ENCODE measurements at regions not wholly inside any gene's neighbourhood (a gene's known extent, or its start where the extent isn't known, plus 50 kb on each side); places are given as distances from the start of the nearest gene placed in this dataset.

GRCh38 chr17:53176629-53177028 is 646.1 kb upstream of the KIF2B start:
- H2AFZ ChIP-seq (ENCODE audit: low read depth, low read length) = no peak overlapping the region
- TF ChIP-seq CTCF (IDR thresholded peaks at IDR 0.05; ENCODE audit: insufficient read depth, low read depth, low read length) (no peak), EZH2 (IDR thresholded peaks at IDR 0.05; ENCODE audit: insufficient read depth, low read length) (no peak)
- H3K4me3 ChIP-seq (ENCODE audit: insufficient read depth, low read depth, low read length) = no peak overlapping the region
- no peak for FAIRE-seq
- Mint-ChIP-seq H3K27ac (ENCODE audit: unreplicated experiment) (no peak overlapping the region), H3K36me3 (ENCODE audit: low read depth, unreplicated experiment) (no peaks in the 10 kb centered on the region), H3K4me1 (ENCODE audit: low read depth, unreplicated experiment) (peaks cover 2% of the 10 kb centered on the region), H3K4me3 (ENCODE audit: unreplicated experiment) (no peak overlapping the region), H3K9me3 (ENCODE audit: unreplicated experiment) (peaks cover 3% of the 10 kb centered on the region), H3K27me3 (ENCODE audit: low read depth, unreplicated experiment) (no peaks in the 10 kb centered on the region)
- H3K79me2 ChIP-seq (ENCODE audit: insufficient read depth, low read length) = no peaks in the 10 kb centered on the region
- no peak overlapping the region for H3K9ac ChIP-seq (ENCODE audit: low read length)
- no peak overlapping the region for H3K4me2 ChIP-seq (ENCODE audit: low read length)
- no peaks in the 10 kb centered on the region for H3K36me3 ChIP-seq (ENCODE audit: insufficient read depth, low read length)
- H3K27me3 ChIP-seq (ENCODE audit: insufficient read depth, low read length) = no peaks in the 10 kb centered on the region
- DNase-seq (ENCODE audit: low read depth) = no peak
- H3K9me3 ChIP-seq (ENCODE audit: insufficient read depth, low read depth, low read length) = peaks cover 4% of the 10 kb centered on the region
- no peaks in the 10 kb centered on the region for H3K4me1 ChIP-seq (ENCODE audit: insufficient read depth, low read length)
- no peak overlapping the region for H3K27ac ChIP-seq (ENCODE audit: low read depth, low read length)
- no peaks in the 10 kb centered on the region for H4K20me1 ChIP-seq (ENCODE audit: insufficient read depth, low read length)

- Mint-ChIP-seq H3K4me1 (ENCODE audit: low read depth, unreplicated experiment) (no peaks in the 10 kb centered on the region), H3K9me3 (ENCODE audit: unreplicated experiment) (no peaks in the 10 kb centered on the region), H3K36me3 (ENCODE audit: low read depth, unreplicated experiment) (no peaks in the 10 kb centered on the region), H3K27ac (ENCODE audit: unreplicated experiment) (no peak overlapping the region), H3K4me3 (ENCODE audit: unreplicated experiment) (no peak overlapping the region), H3K27me3 (ENCODE audit: low read depth, unreplicated experiment) (no peaks in the 10 kb centered on the region)
- no peaks in the 10 kb centered on the region for H3K4me1 ChIP-seq (ENCODE audit: insufficient read depth, low read length)
- H3K79me2 ChIP-seq (ENCODE audit: insufficient read depth, low read length) = no peaks in the 10 kb centered on the region
- no peak overlapping the region for H3K4me2 ChIP-seq (ENCODE audit: low read length)
- no peaks in the 10 kb centered on the region for H4K20me1 ChIP-seq (ENCODE audit: insufficient read depth, low read length)
- no peaks in the 10 kb centered on the region for H3K9me3 ChIP-seq (ENCODE audit: insufficient read depth, low read depth, low read length)
- H3K4me3 ChIP-seq (ENCODE audit: insufficient read depth, low read depth, low read length) = no peak overlapping the region
- no peak overlapping the region for H3K9ac ChIP-seq (ENCODE audit: low read length)
- FAIRE-seq (no peak), DNase-seq (ENCODE audit: low read depth) (no peak)
- H2AFZ ChIP-seq (ENCODE audit: low read depth, low read length) = no peak overlapping the region
- no peaks in the 10 kb centered on the region for H3K27me3 ChIP-seq (ENCODE audit: insufficient read depth, low read length)
- TF ChIP-seq CTCF (IDR thresholded peaks at IDR 0.05; ENCODE audit: insufficient read depth, low read depth, low read length) = no peak
- H3K27ac ChIP-seq (ENCODE audit: low read depth, low read length) = no peak overlapping the region
- no peaks in the 10 kb centered on the region for H3K36me3 ChIP-seq (ENCODE audit: insufficient read depth, low read length)
These were observed 654.3 kb upstream of the KIF2B start for GRCh38 chr17:53168413-53168812.

- no peak for TF ChIP-seq EZH2 (IDR thresholded peaks at IDR 0.05; ENCODE audit: insufficient read depth, low read length)
- TF ChIP-seq CTCF (IDR thresholded peaks at IDR 0.05; ENCODE audit: insufficient read depth, low read depth, low read length) = no peak
- Mint-ChIP-seq H3K27ac (ENCODE audit: unreplicated experiment) (no peak overlapping the region), H3K36me3 (ENCODE audit: low read depth, unreplicated experiment) (no peaks in the 10 kb centered on the region), H3K27me3 (ENCODE audit: low read depth, unreplicated experiment) (no peaks in the 10 kb centered on the region), H3K4me3 (ENCODE audit: unreplicated experiment) (no peak overlapping the region), H3K4me1 (ENCODE audit: low read depth, unreplicated experiment) (no peaks in the 10 kb centered on the region), H3K9me3 (ENCODE audit: unreplicated experiment) (no peaks in the 10 kb centered on the region)
- H3K79me2 ChIP-seq (ENCODE audit: insufficient read depth, low read length) = no peaks in the 10 kb centered on the region
- H3K27me3 ChIP-seq (ENCODE audit: insufficient read depth, low read length) = no peaks in the 10 kb centered on the region
- no peaks in the 10 kb centered on the region for H3K9me3 ChIP-seq (ENCODE audit: insufficient read depth, low read depth, low read length)
- H2AFZ ChIP-seq (ENCODE audit: low read depth, low read length) = no peak overlapping the region
- no peaks in the 10 kb centered on the region for H4K20me1 ChIP-seq (ENCODE audit: insufficient read depth, low read length)
- no peak overlapping the region for H3K4me2 ChIP-seq (ENCODE audit: low read length)
- no peak overlapping the region for H3K9ac ChIP-seq (ENCODE audit: low read length)
- FAIRE-seq (no peak), DNase-seq (ENCODE audit: low read depth) (no peak)
- H3K4me3 ChIP-seq (ENCODE audit: insufficient read depth, low read depth, low read length) = no peak overlapping the region
- no peak overlapping the region for H3K27ac ChIP-seq (ENCODE audit: low read depth, low read length)
- H3K4me1 ChIP-seq (ENCODE audit: insufficient read depth, low read length) = no peaks in the 10 kb centered on the region
- H3K36me3 ChIP-seq (ENCODE audit: insufficient read depth, low read length) = no peaks in the 10 kb centered on the region
These were observed 656.0 kb upstream of the KIF2B start for GRCh38 chr17:53166731-53167130.

Data from astrocyte (in vitro differentiated cells and primary cell).